Activated CD8-positive, alpha-beta memory T cell treated with anti-CD3 and anti-CD28 coated beads, Interleukin-2, amount 50 U/mL, for 48 hours (primary cell): ENCODE measurements at regions not wholly inside any gene's neighbourhood (a gene's known extent, or its start where the extent isn't known, plus 50 kb on each side); places are given as distances from the start of the nearest gene placed in this dataset.

Experiments
- DNase-seq: peaks from one replicate; pipeline ENCODE4 v3.0.0-alpha.2; 2020

DNA sequence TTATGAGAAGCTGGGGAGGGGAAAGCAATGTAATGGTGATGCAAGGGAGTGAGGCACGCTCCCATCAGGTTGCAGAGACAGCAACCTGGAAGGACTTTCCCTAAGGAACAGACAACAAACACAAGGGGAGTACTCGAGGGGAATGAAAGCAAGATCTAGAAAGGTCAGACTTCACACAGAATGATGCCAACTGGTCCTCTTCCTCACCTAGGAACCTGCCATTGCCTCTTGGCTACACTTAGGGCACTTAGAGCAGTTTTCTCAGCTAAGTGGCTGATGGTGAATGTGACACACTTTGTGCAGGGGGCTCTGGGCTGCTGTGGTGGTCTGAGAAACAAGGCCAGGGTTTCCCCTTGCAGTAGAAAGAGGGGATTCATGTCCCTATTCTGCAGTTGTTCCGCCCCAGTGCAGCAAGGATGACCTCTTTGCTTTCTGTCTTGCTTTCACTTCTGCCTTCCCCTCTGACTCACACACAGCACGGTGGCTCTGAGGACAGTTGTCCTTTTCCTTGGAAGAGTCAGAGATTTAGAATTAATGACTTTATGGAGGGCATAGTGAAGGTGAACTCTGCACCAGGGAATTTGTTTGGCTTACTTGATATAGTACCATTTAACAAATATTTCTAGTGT, 394.0 kb upstream of the KLF4 start:
- DNase-seq = no peak

DNA sequence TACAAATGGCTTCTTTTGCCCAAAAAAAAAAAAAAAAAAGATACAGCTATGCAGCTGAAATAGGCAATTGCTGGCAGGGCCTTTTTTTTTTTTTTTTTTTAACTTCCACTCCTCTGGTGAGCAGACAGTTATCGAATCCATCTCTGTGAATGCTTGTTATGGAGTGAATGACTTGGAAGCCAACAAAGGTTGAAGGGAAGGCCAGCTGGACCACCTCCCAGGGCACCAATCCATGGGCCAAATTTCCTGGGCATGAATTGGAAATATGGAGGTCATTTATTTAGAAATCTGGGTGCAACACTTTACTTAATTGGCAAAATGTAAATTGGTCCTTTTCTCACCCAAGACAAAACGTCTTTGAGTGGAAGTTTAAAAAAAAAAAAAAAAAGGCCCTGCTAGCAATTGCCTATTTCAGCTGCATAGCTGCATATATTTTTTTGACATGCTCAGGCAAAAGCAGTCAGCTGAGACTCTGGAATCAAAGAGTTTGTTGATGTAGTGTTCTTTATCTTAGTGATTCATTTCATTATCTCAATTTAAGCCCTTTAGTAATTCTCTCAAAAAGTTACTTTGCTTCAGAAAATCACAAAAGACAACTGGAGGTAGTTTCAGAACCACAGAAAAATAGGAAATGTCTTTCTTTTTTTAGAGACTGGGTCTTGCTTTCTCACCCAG, 392.2 kb upstream of the KLF4 start:
- DNase-seq = no peak

DNA sequence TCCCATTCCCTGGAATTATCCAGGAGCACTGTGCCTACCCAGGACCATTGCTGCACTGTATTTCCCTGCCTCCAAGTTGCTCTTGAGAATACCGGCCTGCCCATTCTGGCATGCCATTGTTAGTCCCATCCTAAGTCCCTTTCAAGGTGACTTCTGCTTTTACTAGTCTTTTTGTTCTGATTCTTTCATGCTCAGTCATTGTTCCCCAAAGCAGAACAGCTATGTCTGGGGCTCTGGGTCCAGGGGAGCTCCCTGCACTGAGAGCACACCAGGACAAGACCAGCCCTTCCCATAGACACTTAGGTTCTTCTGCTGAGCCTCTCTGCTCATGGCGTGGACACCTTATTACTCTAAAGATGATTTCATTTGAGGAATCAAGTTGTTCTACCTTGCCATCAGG, 388.9 kb upstream of the KLF4 start:
- DNase-seq = no peak

DNA sequence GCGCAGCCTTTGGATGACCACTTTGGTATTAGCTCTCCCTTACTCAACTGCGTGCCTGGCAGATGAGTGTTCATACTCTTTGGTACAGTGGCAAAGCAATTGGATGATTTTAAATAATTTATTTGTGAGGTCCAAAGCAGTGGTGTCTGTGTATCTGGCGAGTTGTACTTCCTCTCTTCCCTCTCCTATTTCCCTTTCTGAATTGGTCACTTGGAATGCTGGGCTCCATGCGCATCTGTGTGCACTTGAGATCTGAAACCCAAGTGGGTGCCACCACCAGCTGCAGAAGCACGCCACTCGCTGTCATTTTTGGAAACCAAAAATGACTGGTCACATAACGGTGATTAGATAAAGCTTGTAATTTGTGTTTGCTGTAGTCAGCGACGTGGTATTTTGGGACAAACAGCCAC, 386.0 kb upstream of the KLF4 start:
- no peak for DNase-seq

DNA sequence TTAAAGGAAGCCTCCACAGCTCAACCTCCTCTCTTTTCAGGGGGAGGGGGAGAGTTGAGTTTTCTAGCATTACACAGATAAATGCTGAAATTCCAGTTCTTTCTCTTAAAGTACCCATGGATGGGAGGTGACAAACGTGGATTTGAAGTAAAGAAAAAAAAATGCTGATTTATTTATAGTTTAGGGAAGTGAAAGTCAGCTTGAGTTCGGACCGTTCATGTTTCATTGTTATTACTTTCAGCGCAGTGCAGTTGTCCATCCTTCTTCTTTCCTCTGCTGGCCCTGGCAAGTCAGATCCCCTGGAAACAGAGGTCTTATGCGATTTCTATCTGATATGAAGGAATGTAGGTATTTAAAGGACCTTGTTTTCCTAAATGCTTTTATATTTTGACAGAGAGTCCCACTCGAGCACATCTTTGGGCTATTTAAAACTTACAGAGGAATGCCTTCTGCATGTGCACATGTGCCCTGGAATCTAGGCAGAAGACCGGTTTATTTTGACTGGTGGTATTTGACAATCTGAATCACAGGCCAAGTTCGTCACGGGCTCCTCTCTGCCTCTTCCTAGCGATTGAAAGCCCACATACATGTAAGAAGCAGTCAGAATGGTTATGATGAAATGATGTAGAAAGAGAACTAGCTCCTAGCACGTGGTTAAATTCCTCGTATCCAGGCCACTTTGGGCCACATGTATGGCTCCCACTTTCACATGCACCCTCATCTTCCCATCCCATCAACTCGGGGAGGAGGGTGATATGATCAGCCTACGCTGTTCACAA, 385.2 kb upstream of the KLF4 start:
- DNase-seq = no peak

DNA sequence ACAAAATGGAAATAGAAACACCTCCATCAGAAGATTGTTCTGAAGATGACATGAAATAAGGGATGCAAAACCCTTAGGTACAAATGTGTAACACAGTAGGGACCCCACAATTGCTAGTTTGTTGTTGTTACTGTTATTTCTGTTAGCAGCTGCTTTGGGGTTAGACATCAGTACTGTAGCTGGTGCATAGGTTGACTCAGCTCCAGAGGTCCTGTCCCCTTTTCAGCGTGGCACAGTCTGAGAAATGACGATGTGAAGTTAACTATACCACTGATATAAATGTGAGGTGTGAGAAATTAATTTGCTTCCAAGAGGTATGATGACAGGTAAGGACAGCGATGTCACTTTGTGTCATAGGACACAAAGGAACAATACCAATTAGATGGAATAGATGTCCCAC, 384.6 kb upstream of the KLF4 start:
- DNase-seq = no peak

DNA sequence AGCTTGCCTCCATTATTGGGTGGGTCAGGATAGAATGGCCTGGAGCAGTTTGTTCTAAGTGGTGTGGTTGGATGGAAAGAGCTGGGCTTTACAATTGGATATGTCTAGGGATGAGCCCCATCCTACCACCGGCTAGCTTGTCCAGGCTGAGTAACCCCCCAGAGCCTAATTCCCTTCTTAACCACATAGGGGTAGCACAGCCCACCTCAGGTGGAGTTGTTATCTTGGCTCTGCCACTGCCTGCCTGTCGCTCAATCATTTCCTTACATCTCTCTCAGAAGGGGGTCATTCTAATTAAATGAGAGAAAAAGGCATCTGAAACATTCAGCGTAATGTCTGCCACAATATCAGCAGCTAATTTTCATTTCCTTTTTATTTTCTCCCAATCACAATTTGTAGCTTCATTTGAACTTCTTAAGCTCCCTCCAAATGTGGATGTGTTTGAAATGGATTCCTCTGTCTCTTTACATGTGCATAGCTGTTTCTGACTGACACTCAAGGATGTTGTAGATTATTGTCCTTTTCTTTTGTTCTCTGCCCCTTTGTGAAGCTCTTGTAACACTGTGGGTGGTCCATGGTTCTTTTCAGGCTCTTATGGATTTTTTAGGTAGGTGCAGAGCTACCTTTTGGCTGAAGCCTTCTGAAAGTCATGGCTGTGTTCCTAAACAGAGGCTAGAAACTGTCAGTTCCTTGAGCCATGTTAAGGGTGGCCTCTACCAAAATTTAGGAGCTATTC, 383.1 kb upstream of the KLF4 start:
- no peak for DNase-seq

DNA sequence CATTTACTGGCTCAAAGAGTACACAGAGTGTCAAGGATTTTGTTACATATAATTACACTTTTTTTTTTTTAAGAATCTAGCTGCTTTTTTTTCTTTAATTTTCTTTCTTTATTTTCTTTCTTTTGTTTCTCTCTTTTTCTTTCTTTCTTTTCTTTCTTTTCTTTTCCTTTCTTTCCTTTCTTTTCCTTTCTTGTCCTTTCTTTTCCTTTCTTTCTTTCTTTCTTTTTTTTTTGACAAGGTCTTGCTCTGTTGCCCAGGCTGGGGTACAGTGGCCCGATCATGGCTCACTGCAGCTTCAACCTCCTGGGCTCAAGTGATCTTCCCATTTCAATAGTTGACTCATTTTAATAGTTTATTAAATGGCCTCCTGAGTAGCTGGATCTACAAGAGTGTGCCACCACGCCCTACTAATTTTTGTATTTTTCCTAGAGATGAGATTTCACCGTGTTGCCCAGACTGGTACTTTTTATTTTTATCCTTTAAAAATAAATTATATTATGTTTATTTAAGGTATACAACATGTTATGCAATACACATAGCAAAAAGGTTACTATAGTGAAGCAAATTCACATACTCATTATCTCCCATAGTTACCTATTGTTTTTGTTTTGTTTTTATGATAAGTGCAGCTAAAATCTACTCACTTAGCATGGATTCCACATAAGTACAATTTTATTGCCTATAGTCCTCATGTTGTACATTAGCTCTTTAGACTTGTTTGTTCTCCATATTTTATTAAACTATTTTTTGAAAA, 381.5 kb upstream of the KLF4 start:
- DNase-seq = no peak

DNA sequence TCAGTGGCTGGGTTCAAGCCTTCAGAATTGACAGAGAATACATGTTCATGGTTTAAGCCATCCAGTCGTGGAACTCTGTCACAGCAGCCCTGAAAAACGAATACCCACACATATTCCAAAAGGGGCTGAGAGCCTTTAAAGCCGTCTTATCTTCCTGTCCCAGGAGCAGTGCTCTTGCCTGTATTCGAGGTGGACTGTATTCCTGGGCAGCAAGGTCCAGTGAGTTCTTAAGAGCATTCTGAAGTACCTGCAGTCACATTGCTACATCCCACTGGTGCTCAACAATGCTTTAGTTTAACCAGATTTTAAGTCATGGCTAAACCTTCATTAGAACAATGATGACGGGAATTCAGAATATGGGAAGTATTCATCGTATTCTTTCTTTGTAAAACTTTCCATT, 380.7 kb upstream of the KLF4 start:
- DNase-seq = no peak

DNA sequence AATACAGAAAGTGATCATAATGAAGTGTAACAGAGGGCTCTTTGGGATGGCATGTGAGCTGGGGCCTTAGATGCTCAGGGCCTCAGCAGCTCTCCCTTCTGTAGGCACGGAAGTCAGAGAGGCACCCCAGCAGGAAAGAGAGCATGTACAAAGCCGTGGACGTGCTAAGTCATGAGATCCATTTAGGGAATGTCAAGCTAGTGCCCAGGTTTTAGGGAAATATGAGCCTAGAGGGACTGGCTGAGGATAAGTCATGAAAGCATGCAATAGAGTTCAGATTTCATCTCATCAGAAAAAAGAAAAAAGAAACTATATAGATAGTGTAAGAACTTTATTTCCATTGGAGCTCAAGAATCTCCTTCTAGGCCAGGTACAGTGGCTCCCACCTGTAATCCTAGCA, 379.5 kb upstream of the KLF4 start:
- no peak for DNase-seq

DNA sequence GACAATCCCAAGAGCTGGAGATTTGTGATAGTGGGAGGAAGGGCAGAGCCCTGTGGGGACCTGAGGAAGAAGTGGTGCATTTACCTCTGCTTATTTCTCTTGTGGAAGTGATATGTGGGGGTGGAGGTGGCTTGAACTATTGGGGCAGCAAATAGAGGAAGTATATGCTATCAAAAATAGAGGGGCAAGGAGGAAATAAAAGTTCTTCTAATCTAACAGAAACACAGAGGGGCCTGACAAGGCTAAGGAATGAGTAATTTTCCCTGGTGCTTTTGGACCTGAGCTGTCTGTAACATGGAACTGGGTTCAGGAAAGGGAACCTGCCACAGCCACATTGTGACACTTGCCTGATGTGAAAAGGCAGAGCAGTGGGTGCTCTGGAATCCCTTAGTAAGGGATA, 378.6 kb upstream of the KLF4 start:
- DNase-seq = no peak

DNA sequence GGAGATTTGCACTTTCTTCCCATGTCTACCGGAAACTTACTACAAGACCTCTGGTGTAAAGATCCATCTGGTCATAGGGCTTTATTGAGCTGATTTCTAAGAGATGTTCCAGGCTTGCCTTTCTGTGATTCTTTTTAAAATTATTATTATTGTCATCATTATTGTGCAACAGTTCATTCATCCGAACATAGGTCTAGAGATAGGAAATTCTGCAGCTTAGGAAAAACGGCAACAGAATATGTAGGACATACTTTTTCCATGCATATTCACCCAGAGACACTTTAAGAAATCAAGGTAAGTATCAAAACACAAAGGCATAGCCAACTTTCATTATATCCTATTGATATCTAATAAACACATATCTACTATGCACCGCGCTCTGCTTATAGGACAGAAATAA, 378.2 kb upstream of the KLF4 start:
- no peak for DNase-seq

DNA sequence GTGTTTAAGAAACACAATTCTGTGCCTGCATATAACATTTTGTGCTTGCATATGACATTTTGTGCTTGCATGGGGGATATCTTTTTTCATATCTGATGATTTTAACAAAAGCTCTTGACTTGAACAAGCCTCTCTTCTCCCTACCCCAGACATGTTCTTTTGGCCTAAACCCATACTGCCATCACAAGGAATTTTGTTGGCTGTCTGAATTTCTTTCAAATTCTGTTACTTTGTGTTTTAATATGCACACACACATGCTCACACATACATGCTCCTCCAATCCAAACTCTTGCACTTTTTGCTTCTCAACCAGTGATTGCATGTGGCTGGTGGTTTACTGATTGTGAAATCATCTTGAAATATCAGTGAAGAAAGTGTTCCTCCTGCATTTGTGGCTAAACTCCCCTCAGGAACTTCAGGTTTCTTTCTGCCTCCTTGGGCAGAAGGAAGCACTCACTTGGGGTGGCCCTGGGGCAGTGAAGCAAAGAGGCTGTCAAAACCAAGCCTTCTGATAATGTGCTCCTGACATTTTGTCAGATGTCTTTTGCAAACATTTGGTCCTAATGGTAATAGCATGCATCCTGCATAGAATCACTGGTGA, 377.2 kb upstream of the KLF4 start:
- no peak for DNase-seq

DNA sequence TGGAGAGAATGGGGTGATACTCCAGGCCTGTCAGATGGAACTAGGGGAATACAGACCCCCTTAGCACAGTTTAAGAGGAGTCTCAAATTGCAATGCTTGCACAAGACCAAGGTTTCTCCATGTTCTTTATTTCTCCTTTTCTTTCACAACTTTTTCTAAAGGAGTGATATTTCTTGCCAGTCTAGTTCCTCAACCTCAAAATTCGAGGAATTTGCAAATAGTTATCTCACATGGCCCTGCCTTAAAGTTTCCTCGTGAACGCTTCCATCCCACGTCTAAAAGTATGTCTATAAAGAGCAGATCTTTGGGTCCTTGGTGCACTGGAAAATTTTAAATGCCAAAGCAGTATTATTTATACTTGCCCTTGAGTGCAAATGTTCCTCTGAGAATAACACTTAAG, 373.8 kb upstream of the KLF4 start:
- DNase-seq = no peak

DNA sequence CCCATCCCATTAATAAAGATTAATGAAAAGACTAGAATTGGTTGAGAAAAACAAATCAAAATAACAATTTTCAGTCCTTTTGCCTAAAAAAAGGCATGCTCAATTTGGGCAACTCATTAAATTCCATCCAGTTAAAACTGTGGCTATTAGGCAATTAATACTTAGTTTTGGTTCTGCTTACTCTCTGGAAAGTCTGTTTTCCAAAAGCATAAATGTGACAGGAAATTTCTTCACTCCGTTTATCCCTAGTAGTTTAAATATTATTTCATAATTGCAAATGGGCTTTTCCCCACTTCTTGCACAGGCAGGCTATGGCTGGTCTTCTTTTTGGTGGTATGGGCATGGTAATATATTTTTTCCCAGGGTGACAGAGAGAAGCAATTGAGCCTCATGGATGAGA, 373.3 kb upstream of the KLF4 start:
- DNase-seq = no peak

DNA sequence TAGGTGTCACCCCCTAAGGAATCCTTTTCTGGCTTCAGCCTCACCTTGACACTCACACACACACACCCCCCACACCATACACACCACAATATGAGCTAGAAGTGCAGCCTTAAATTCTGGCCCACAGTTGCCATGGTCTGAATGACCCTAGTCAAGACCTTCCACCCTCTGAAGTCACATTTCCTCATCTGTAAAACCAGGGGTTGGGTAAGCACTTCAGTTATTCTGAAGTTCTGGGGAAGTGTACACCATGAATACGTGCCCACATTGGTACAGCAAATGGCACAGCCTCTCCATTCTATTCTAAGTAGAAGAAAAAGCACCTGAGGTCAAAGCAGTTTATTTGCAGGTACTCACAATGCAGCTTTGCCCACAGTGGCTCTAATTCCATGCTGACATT, 372.8 kb upstream of the KLF4 start:
- DNase-seq = no peak

DNA sequence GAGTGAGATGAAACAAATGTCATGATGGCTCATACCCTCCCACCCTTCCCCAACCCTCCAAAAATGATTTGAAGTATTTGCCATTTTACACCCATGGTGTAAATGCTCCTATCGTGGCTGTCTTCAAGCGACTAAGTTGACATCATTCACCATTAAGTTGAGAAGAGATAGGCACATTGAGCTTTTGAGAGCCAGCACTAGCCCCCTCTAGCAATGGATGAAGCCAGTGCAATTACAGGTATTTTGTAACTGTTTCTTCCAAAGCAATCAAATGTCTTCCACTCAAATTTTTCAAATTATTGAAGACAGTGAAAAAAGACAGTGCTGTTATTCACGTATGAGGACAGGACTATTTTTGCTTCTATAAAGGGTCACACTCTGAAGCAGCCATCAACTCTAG, 371.5 kb upstream of the KLF4 start:
- no peak for DNase-seq

DNA sequence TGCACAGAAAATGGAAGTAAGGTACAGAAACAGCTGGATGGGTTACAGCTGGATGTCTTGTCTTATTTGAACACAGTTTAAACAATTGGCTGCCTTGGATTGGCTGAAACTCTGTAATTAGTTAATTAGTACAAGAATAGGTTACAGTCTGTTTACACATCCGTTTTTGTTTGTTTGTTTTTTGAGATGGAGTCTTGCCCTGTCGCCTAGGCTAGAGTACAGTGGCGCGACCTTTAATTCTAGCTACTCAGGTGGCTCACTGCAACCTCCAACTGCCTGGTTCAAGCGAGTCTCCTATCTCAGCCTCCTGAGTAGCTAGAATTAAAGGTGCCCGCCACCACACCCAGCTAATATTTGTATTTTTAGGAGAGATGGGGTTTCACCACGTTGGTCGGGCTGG, 368.7 kb upstream of the KLF4 start:
- DNase-seq = no peak

DNA sequence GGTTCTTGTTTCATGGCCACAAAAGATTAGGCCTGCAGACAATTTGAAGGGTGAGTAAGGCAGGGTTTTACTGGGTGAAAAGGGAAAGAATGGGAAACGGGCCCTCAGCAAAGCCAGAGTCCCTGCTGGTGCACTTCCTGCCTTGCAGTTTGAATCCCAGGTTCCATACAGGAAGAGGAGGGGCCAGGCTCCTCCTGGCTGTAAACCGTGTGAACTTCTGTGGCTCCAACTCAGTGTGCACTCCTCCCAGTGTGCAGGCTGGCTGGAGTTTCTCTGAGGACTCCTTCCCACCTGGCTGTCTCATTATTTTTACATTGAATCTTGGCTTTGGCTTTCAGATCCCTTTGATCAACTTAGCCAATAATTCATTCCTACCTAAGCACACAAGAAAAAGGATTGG, 367.1 kb upstream of the KLF4 start:
- DNase-seq = no peak

DNA sequence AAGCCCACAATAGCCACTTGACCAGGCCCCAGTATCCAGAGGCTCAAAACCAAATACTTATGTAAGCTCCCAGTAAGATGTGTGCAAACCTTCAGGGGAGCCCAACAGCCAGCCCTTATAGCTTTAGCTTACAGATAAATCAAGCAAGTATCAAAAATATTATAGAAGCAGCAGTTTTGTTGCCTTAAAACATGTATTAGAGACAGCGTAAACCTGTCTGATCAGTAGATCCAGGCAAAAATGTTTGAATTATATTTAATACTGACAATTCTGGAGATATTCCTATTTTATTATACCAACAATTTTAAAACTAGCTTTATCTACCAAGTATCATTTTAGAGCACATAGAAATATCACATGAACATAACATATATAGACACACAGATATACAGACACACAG, 365.6 kb upstream of the KLF4 start:
- DNase-seq = no peak

DNA sequence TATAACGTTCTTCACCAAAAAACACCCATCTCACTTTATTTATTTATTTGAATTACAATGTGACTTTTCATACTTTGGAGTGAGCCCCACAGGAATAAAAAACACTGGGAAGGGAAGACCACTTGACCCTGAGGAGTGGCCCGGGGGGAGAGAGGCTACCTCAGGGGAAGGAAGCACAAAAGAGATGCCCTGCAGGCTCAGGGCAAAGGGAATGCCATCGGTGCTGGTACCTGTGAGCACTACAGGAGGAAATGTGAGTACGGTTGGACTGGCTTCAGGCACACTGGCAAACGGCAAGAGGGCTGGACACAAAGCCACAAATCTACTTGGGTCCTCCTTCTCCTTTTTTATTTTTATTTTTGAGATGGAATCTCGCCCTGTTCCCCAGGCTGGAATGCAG, 363.9 kb upstream of the KLF4 start:
- no peak for DNase-seq

DNA sequence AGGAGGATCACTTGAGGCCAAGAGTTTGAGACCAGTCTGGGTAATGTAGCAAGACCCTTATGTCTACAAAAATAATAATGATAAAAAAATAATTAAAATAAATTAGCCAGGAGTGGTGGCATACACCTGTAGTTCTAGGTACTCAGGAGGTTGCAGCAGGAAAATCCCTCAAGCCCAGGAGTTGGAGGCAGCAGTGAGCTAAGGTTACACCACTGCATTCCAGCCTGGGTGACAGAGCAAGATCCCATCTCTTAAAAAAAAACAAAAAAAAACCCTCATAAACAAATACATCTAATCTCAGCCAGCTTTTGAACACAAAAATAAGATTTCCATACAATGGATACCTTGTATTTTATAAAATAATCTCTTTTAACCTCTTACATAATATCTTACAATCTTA, 363.3 kb upstream of the KLF4 start:
- no peak for DNase-seq

DNA sequence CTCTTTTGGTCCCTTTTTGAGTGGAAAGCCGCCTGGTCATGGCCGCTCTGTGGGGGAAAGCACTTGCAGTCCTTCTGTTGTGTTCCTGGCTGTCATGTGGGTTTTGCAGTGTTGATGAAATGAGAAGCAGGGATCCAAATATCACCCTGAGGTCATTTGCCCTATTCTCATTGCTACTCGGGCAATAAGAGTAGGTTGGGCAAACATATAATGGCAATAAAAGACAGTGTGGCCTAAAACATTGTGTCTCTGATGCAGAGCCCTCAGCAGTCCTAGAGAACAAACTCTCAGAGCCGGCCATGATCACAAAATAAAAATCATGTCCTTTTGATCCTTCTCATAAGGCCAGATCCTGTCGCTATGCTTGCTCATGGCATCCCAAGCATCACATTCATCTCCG, 361.1 kb upstream of the KLF4 start:
- no peak for DNase-seq
